ENCODE measurements at regions not wholly inside any gene's neighbourhood (a gene's known extent, or its start where the extent isn't known, plus 50 kb on each side); places are given as distances from the start of the nearest gene placed in this dataset.

- no peak for DNase-seq
These were observed 310.0 kb downstream of the SOX9 start for GRCh38 chr17:72430611-72431432.

- DNase-seq = no peak
These were observed 311.4 kb downstream of the SOX9 start for GRCh38 chr17:72432143-72432621.

- DNase-seq = no peak
These were observed 312.1 kb downstream of the SOX9 start for GRCh38 chr17:72432881-72433280.

- DNase-seq = no peak
These were observed 313.0 kb downstream of the SOX9 start for GRCh38 chr17:72433797-72434196.

GRCh38 chr17:72434581-72434980, 313.8 kb downstream of the SOX9 start:
- no peak for DNase-seq

- no peak for DNase-seq
These were observed 314.3 kb downstream of the SOX9 start for GRCh38 chr17:72434991-72435618.

- no peak for DNase-seq
These were observed 318.0 kb downstream of the SOX9 start for GRCh38 chr17:72438783-72439182.

DNA sequence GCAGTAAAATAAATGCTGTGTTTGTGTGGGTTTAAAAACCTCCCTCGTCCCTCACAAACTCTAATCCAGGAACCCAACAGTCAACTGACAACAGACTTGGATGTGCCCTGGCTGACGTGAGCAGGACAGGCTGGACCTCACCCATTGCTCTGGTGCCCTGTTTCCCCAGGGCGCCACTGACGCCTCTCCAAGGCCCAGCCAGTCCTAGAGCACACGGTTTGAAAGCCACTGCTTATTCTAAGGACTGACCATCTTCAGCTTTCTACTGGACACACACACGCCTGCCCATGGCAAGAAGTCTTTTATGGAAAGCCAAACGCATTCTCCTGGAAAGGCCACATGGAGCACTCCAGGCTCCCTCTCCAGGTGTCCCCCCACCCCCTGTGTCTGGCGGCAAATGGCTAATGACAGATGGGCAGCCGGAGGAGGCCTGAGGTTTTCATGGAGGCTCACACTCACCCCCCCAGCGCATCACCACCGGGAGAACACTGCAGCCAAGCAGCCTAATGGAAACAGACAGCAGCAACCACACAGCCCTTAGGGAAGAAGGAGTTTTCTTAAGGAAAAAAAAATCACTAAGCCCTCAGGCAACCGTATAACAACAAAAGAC, 319.2 kb downstream of the SOX9 start:
- no peak for DNase-seq

DNA sequence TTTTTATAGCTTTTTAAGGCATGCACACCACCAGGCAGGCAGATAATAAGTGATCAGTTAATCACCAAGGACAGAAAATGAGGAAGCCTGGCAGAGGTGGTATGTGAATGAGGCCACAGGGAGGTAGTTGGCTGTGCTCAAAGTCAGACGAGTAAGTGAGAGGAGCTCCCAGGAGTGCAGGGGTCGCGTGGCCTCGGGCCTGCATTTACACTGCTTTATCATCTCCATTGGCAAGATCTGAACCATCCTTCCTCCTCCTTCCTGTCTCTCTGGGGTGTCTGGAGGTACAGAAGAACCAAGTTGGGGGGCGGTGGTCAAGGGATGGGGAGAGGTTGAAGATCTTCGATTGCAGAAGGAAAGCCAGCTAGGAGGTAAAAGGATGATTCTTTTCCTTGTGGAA, 320.1 kb downstream of the SOX9 start:
- no peak for DNase-seq

DNA sequence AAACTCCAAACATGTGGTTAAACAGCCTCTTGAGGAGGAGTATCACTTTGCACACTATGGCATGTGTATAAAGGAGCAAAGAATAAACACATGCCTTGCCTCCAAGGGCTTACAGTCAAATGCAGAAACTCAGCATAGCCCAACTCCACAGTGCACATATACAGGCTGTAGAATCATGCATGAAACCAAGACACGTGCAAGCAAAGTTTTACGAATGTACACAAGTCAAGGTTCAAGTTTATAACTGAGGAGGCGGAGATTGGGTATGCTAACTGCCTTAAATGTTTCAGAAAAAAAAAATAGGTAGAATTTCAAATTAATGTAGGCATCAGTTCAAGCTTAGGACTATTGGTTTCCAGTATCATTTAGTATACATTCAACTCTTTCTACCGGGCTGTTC, 321.1 kb downstream of the SOX9 start:
- no peak for DNase-seq

DNA sequence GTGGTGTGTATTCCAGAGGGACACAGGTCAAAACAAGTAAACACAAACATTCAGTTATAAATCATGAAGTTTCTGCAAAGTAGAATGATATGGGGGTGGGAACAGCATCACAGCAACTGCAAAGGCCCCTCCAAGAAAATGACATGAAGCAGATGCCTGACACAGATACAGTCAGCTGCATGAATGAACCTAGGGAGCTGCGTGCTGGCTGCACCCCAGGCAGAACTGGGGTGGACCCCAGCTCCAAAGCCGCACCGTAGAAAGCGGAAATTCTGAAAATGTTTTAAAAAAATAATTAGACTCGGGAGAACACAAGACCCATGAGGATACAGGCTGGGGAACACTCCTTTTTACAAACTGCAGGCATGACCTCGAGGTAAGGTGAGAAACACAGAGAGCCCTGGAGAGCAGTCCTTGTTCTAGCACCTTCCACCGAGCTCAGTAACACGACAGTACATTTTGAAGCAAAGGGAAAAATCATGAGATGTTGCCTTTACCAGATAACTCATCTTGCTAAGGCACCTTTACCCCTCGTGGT, 323.8 kb downstream of the SOX9 start:
- no peak for DNase-seq

DNA sequence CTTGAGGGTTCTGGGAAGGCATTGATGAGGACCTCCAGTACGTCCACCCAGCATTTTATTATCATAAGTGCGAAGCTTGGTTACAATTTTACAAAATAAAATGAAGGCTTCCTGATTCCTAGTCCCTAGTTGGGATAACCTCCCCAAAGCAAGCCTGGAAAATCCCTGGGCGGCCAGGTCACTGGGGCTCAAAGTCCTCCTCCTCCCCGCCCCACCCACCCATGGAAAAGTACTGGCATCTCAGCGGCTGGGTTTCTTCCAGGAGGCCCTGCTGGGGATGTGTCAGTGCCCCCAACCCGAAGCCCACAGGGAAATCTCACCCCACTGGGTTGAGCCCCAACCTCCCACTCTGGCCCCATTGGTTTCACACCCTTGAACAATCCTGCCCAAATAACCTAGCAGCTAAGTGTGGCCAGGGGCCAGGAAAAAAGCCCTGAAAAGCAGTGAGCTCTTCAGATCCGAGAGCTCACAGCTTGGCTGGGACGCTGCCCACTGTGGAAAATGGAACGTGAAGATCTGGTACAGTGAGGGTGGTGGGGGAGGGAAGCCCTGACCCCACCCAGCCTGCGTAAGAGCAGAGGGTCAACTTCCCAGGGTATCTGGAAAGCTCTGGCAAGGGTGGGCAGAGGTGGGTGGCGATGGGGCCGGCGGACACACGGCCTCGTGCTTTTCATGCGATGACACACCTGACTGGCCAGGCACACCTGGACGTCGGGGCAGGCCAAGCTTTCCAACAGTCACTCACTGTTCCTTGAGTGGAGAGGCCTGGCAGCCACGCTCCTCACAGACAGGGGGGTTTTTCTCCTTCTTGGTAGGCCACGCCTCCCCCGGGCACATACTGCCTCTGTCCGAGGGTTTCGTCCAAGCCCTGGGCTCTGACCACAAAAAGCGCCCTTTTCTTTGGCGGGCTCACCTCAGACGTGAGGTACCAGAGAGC, 324.5 kb downstream of the SOX9 start:
- no peak for DNase-seq

- DNase-seq = no peak
These were observed 325.3 kb downstream of the SOX9 start for GRCh38 chr17:72446118-72446517.

DNA sequence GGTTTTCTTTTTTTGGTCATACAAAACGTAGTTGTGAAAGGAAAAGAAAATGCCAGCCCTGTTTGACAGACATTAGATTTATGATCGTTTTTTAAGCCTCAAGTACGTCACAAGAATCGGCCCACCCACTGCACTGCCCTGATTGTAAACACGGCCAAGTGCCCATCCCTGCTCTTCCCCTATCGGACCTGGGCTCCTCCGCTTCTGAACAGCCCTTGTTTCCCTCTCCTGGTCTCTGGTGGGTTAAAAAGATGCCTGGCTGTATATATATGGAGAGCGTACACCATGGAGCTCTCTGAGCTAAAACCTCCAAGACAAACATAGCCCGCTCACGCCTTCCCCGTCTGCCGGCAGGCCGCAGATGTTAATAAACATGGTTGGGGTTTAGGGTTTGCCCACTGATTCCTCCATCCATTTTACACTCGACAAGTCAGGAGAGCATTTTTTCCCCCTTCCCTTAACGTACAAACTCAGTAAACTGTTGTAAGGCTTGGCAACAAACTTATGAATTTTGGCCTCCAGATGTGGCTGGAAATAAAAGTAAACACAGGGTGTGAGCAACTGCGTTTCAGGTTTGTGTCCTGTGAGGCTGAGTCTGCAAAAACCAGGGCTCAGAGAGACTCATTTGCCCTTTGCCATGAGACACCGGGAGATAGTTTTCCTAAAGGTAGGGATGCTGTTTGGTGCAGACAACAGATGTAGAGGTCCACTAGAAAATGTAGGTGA, 325.9 kb downstream of the SOX9 start:
- DNase-seq = no peak

- no peak for DNase-seq
These were observed 326.4 kb downstream of the SOX9 start for GRCh38 chr17:72447251-72447640.

DNA sequence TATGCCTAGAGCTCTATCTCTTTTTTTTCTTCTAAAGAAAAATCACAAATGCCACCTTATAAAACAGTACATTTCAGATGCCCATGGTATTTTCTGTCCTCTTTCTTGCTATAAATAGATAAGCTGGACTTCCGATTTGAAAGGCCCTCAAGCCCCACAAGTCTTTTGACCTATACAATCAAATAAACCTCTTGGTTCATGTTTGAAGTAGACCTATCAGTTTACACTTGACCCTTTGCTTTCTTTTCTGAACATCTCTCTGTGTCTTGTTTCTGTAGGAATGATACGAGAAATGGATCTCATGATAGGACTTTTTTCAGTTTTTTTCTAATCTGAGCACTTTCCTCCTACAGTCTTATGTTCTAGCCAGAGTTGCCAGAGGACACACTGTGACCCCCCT, 327.2 kb downstream of the SOX9 start:
- DNase-seq = no peak

- DNase-seq = no peak
These were observed 331.7 kb downstream of the SOX9 start for GRCh38 chr17:72452286-72453173.

- no peak for DNase-seq
These were observed 333.5 kb downstream of the SOX9 start for GRCh38 chr17:72454342-72454741.

GRCh38 chr17:72455562-72455961, 334.7 kb downstream of the SOX9 start:
- DNase-seq = no peak

DNA sequence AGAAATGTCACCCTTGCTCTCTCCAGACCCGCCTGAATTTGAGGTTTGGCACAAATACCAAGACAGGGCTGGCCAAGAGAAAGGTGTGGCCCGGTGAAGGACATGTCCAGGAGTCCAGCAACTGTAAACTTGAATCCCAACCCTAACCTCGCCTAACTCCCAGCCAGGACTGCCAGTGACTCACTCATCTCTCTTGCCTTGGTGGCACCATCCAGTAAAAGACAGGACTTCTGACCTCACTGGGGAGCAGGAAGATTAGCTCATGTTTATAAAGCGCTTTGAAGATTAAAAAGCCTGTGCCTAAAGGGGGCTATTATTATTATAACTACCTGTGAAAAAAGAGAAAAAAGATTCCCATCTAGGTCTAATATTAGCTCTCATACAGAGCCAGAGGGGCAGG, 335.3 kb downstream of the SOX9 start:
- no peak for DNase-seq

GRCh38 chr17:72457712-72458111, 336.9 kb downstream of the SOX9 start:
- DNase-seq = no peak
